Heart left ventricle (tissue), 13 donors: ENCODE measurements at regions not wholly inside any gene's neighbourhood (a gene's known extent, or its start where the extent isn't known, plus 50 kb on each side); places are given as distances from the start of the nearest gene placed in this dataset.

ENCODE experiments used
- POLR2A ChIP-seq, 2 donors: fragments of 450-650 bp; IDR thresholded peaks; one replicate each; pipeline ENCODE4 v1.6.1; 2017; ENCODE audit warnings: antibody characterized with exemption in 2 of 2, mild to moderate bottlenecking in 2 of 2, moderate library complexity in 2 of 2
- TF ChIP-seq, protein P1 (sequence below), 12 donors: fragments of 200-600 bp; sonication (generic) in 4 of 12; IDR thresholded peaks; one replicate each; pipeline versions ENCODE4 v1.5.0 to v1.8.0; 2018 to 2022; ENCODE audit warnings: antibody characterized with exemption in 12 of 12, mild to moderate bottlenecking in 5 of 12
- donor health status: ischemic (EF 13 %, LVEDD 7.1; RV severe dilation, severe dysfunction).
- donor health status: DM: no; HTN: yes; CAD: no.
- donor health status: DM: no; HTN: no; CAD: no.
- donor health status: ischemic (EF 25% LVEDD 6.9; RV normal size, moderate dysfunction).
- donor health status: ischemic (EF 25% LVEDD 5.7; RV mildly dilated, moderate dysfunction).
- donor health status: ischemic (EF 35%, LVEDD 5.7; RV mildly dilated, moderate dysfunction).
- donor health status: nonischemic (EF 11% LVEDD 7.7; RV severe dilation, severe dysfunction).
- donor health status: DM: yes; HTN: yes; CAD: no.
- donor health status: PGD.
- donor health status: ischemic (EF 29% LVEDD 5.4; RV normal size, mild dysfunction).
- donor health status: nonischemic (EF 23%, LVEDD 6.1; RV moderate dilation, normal function).

DNA sequence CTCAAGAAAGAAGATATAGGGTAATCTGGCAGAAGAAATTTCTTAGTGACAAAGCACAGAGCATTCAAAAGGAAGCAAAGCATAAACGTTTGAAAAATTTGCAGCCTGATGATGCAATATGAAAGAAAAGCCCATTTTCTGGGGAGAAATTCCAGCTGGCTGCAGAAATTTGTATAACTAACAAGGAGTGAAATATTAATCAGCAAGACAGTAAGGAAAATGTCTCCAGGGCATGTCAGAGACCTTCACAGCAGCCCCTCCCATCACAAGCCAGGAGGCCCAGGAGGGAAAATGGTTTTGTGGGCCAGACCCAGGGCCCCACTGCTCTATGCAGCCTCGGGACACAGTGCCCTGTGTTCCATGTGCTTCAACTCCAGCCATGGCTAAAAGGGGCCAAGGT lies 359.4 kb downstream of the HINT1 start:
- no peak for TF ChIP-seq POLR2A (IDR thresholded peaks at IDR 0.05)
- TF ChIP-seq, protein P1, sequence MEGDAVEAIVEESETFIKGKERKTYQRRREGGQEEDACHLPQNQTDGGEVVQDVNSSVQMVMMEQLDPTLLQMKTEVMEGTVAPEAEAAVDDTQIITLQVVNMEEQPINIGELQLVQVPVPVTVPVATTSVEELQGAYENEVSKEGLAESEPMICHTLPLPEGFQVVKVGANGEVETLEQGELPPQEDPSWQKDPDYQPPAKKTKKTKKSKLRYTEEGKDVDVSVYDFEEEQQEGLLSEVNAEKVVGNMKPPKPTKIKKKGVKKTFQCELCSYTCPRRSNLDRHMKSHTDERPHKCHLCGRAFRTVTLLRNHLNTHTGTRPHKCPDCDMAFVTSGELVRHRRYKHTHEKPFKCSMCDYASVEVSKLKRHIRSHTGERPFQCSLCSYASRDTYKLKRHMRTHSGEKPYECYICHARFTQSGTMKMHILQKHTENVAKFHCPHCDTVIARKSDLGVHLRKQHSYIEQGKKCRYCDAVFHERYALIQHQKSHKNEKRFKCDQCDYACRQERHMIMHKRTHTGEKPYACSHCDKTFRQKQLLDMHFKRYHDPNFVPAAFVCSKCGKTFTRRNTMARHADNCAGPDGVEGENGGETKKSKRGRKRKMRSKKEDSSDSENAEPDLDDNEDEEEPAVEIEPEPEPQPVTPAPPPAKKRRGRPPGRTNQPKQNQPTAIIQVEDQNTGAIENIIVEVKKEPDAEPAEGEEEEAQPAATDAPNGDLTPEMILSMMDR (IDR thresholded peaks at IDR 0.05), result no peak
